Natural killer cell (primary cell): ENCODE measurements at regions not wholly inside any gene's neighbourhood (a gene's known extent, or its start where the extent isn't known, plus 50 kb on each side); places are given as distances from the start of the nearest gene placed in this dataset.
A peak's percentile ranks its signal among the peaks of the same experiment; 100 is the strongest.

Experiments
- ATAC-seq, 3 donors: fragments of 150-1000 bp in 2 of 3; fragments of 200-7000 bp in 1 of 3; cut with Tn5 transposase; 1 replicate in 1 of 3; 2 replicates in 2 of 3; pipeline ENCODE4 v1.10.0; 2021; ENCODE audit warnings: mild to moderate bottlenecking in 2 of 3, moderate library complexity in 2 of 3
- DNase-seq, 2 donors: peaks; one replicate each; pipeline versions ENCODE4 v3.0.0 to v3.0.0-alpha.2; 2013 to 2021; ENCODE audit warnings: mixed read lengths in 1 of 2
- H3K27ac ChIP-seq: one replicate; pipeline ENCODE4 v1.5.1; 2013; ENCODE audit warnings: mild to moderate bottlenecking, low read length
- H3K27me3 ChIP-seq: one replicate; pipeline ENCODE4 v1.6.1; 2013; ENCODE audit warnings: low read length; ENCODE audit not compliant: control insufficient read depth, insufficient read depth
- H3K36me3 ChIP-seq: one replicate; pipeline ENCODE4 v1.6.1; 2013; ENCODE audit warnings: low read length; ENCODE audit not compliant: control insufficient read depth, insufficient read depth
- H3K4me1 ChIP-seq: one replicate; pipeline ENCODE4 v1.6.1; 2013; ENCODE audit warnings: low read length; ENCODE audit not compliant: control insufficient read depth, insufficient read depth
- H3K4me3 ChIP-seq: one replicate; pipeline ENCODE4 v1.5.1; 2013; ENCODE audit warnings: low read length
- H3K9me3 ChIP-seq: one replicate; pipeline ENCODE4 v1.6.1; 2013; ENCODE audit warnings: low read length; ENCODE audit not compliant: control insufficient read depth, insufficient read depth
- H3K27ac Mint-ChIP-seq, 2 donors: one replicate each; pipeline ENCODE4 v1.8.0; 2022; ENCODE audit warnings: mild to moderate bottlenecking in 2 of 2, mixed read lengths in 2 of 2, moderate library complexity in 1 of 2
- H3K27me3 Mint-ChIP-seq, 2 donors: one replicate each; pipeline ENCODE4 v1.8.0; 2022; ENCODE audit warnings: low read depth in 2 of 2, mixed read lengths in 2 of 2
- H3K36me3 Mint-ChIP-seq: one replicate; pipeline ENCODE4 v1.8.0; 2022; ENCODE audit warnings: mixed read lengths
- H3K4me1 Mint-ChIP-seq, 2 donors: one replicate each; pipeline ENCODE4 v1.8.0; 2022; ENCODE audit warnings: mixed read lengths in 2 of 2
- H3K4me3 Mint-ChIP-seq: one replicate; pipeline ENCODE4 v1.8.0; 2022; ENCODE audit warnings: mild to moderate bottlenecking, moderate library complexity, mixed read lengths
- H3K9me3 Mint-ChIP-seq, 2 donors: one replicate each; pipeline ENCODE4 v1.8.0; 2022; ENCODE audit warnings: mixed read lengths in 2 of 2
- CTCF ChIP-seq: fragments of 200-600 bp; IDR thresholded peaks from one replicate; pipeline ENCODE4 v1.8.0; 2022; ENCODE audit warnings: antibody characterized with exemption
- WGBS: methylation state at CpG from one replicate; pipeline ENCODE4 v1.1.7; 2013; ENCODE audit warnings: missing lambda C conversion rate; ENCODE audit not compliant: insufficient coverage; 5-methylcytosine and 5-hydroxymethylcytosine counted together
- intact Hi-C: fragments of 100-400 bp; cut with micrococcal nuclease; formaldehyde crosslinking; loops from one replicate; pipeline ENCODE4 v1.14.2; 2022

- Mint-ChIP-seq H3K4me1 (peaks cover 9 to 11% of the 10 kb centered on the region in 2 donors), H3K27me3 (peaks cover 3 to 6% of the 10 kb centered on the region in 2 donors), H3K9me3 (no peaks in the 10 kb centered on the region), H3K27ac (no peak overlapping the region), H3K4me3 (no peak overlapping the region), H3K36me3 (no peaks in the 10 kb centered on the region)
- Histone ChIP-seq H3K36me3 (no peaks in the 10 kb centered on the region), H3K4me3 (no peak overlapping the region), H3K27me3 (no peaks in the 10 kb centered on the region), H3K27ac (no peak overlapping the region), H3K4me1 (no peaks in the 10 kb centered on the region), H3K9me3 (no peaks in the 10 kb centered on the region)
- TF ChIP-seq CTCF, result no peak
- 93% methylated on average over 4 of the region's 4 CpGs for WGBS
- ATAC-seq (no peak), DNase-seq (no peak)
- intact Hi-C loops, result no loop called here
Observed at GRCh38 chr2:147365622-147366021, 479.2 kb upstream of the ACVR2A start.

GRCh38 chr2:147364597-147364996, 480.2 kb upstream of the ACVR2A start:
- no peaks in the 10 kb centered on the region for H3K36me3 ChIP-seq
- H3K4me3 ChIP-seq, result no peak overlapping the region
- 42% methylated on average over 3 of the region's 3 CpGs for WGBS
- Mint-ChIP-seq H3K4me1 (peaks cover 9 to 11% of the 10 kb centered on the region in 2 donors), H3K27me3 (peaks cover 0 to 3% of the 10 kb centered on the region in 2 donors), H3K4me3 (peak overlapping the region; percentile 52), H3K9me3 (no peaks in the 10 kb centered on the region), H3K36me3 (no peaks in the 10 kb centered on the region), H3K27ac (peak overlapping the region in 1 of 2 donors; percentile 52)
- H3K27me3 ChIP-seq, result no peaks in the 10 kb centered on the region
- peak in 1 of 2 donors; percentile 37 for DNase-seq
- TF ChIP-seq CTCF, result no peak
- peak in 2 of 3 donors; percentile 29 to 49 for ATAC-seq
- no peaks in the 10 kb centered on the region for H3K4me1 ChIP-seq
- H3K27ac ChIP-seq, result no peak overlapping the region
- H3K9me3 ChIP-seq, result no peaks in the 10 kb centered on the region
- intact Hi-C loops, result no loop called here

- Histone ChIP-seq H3K27ac (no peak overlapping the region), H3K4me3 (no peak overlapping the region), H3K9me3 (no peaks in the 10 kb centered on the region), H3K36me3 (no peaks in the 10 kb centered on the region), H3K27me3 (no peaks in the 10 kb centered on the region), H3K4me1 (no peaks in the 10 kb centered on the region)
- DNase-seq, result no peak
- no peak for TF ChIP-seq CTCF
- 100% methylated on average over 2 of the region's 4 CpGs for WGBS
- Mint-ChIP-seq H3K9me3 (no peaks in the 10 kb centered on the region), H3K36me3 (peaks cover under 1% of the 10 kb centered on the region), H3K27me3 (peaks cover 0 to 3% of the 10 kb centered on the region in 2 donors), H3K27ac (no peak overlapping the region), H3K4me3 (no peak overlapping the region), H3K4me1 (peaks cover 9 to 11% of the 10 kb centered on the region in 2 donors)
- no peak for ATAC-seq
- intact Hi-C loops, result no loop called here
Observed at GRCh38 chr2:147363181-147363580, 481.6 kb upstream of the ACVR2A start.

GRCh38 chr2:147358375-147358774, 486.5 kb upstream of the ACVR2A start:
- Mint-ChIP-seq H3K4me1 (peaks cover 7 to 9% of the 10 kb centered on the region in 2 donors), H3K27me3 (peaks cover 0 to 8% of the 10 kb centered on the region in 2 donors), H3K36me3 (peaks cover 8% of the 10 kb centered on the region), H3K27ac (no peak overlapping the region), H3K4me3 (no peak overlapping the region), H3K9me3 (no peaks in the 10 kb centered on the region)
- Histone ChIP-seq H3K27me3 (no peaks in the 10 kb centered on the region), H3K27ac (no peak overlapping the region), H3K36me3 (no peaks in the 10 kb centered on the region), H3K4me3 (no peak overlapping the region), H3K4me1 (peaks cover 6% of the 10 kb centered on the region), H3K9me3 (no peaks in the 10 kb centered on the region)
- TF ChIP-seq CTCF, result no peak
- DNase-seq, result no peak
- WGBS, result 52% methylated on average over 1 of the region's 1 CpG
- ATAC-seq, result no peak
- intact Hi-C loops, result no loop called here
